Panc1 (cell line): ENCODE measurements at regions not wholly inside any gene's neighbourhood (a gene's known extent, or its start where the extent isn't known, plus 50 kb on each side); places are given as distances from the start of the nearest gene placed in this dataset.

Experiments
- CTCF ChIP-seq: fragments of 450-650 bp; IDR thresholded peaks from 2 replicates; pipeline ENCODE4 v1.5.1; 2017; ENCODE audit warnings: mild to moderate bottlenecking
- POLR2AphosphoS5 ChIP-seq: IDR thresholded peaks from 2 replicates; pipeline ENCODE4 v1.6.1; 2012; ENCODE audit warnings: mild to moderate bottlenecking, low read depth, low read length, moderate library complexity
- REST ChIP-seq, 2 experiments: IDR thresholded peaks; 2 replicates each; pipeline ENCODE4 v1.6.1; 2011 to 2012; ENCODE audit warnings: low read depth in 2 of 2, control low read depth in 1 of 2, low read length in 1 of 2, mild to moderate bottlenecking in 1 of 2, moderate library complexity in 1 of 2; ENCODE audit not compliant: insufficient read depth in 1 of 2
- SIN3A ChIP-seq: IDR thresholded peaks from 2 replicates; pipeline ENCODE4 v1.6.1; 2012; ENCODE audit warnings: low read depth, mild to moderate bottlenecking, low read length, moderate library complexity, borderline replicate concordance; ENCODE audit not compliant: insufficient read depth

GRCh38 chr5:8752595-8752994 is 793.3 kb downstream of the SEMA5A start:
- TF ChIP-seq CTCF (no peak), SIN3A (no peak), POLR2AphosphoS5 (no peak), REST (IDR thresholded peaks at IDR 0.05; ENCODE audit: insufficient read depth in 1 of 2, low read depth in 2 of 2, low read length in 1 of 2) (no peak)
